A673 (cell line): ENCODE measurements at regions not wholly inside any gene's neighbourhood (a gene's known extent, or its start where the extent isn't known, plus 50 kb on each side); places are given as distances from the start of the nearest gene placed in this dataset.

Experiments
- BruUV-seq: library from RNA; stranded (reverse); fragments of 400-500 nt; replicated peaks from 2 replicates; lab custom pipeline; 2021; lab: Mats Ljungman, UMichigan
- CTCF ChIA-PET: fragments of 300-600 bp; sonication (Branson Sonifier 250); formaldehyde crosslinking; loops from one replicate; lab custom pipeline; 2022; ENCODE audit warnings: antibody characterized with exemption; lab: Charles Lee
- POLR2A ChIA-PET: fragments of 300-600 bp; sonication (Branson Sonifier 250); formaldehyde crosslinking; loops from one replicate; lab custom pipeline; 2022; ENCODE audit warnings: antibody characterized with exemption; ENCODE audit not compliant: low non-redundant PET; lab: Charles Lee
- DNase-seq: peaks from one replicate; pipeline ENCODE4 v3.0.0-alpha.2; 2015; ENCODE audit warnings: low spot score
- H3K27ac ChIP-seq: fragments of 200-600 bp; sonication (generic); 2 replicates; pipeline ENCODE4 v1.5.1; 2016; ENCODE audit warnings: mixed run types, low read depth, mild to moderate bottlenecking, mixed read lengths, antibody characterized with exemption, low read length; ENCODE audit not compliant: poor library complexity, severe bottlenecking
- H3K27me3 ChIP-seq: fragments of 200-600 bp; sonication (generic); replicated peaks from 2 replicates; pipeline ENCODE4 v1.6.1; 2017; ENCODE audit warnings: mixed run types, low read depth, mild to moderate bottlenecking, mixed read lengths, antibody characterized with exemption, low read length; ENCODE audit not compliant: insufficient read depth, poor library complexity
- H3K36me3 ChIP-seq: fragments of 200-600 bp; sonication (generic); 2 replicates; pipeline ENCODE4 v1.6.1; 2016; ENCODE audit warnings: mixed run types, mild to moderate bottlenecking, mixed read lengths, antibody characterized with exemption, low read length; ENCODE audit not compliant: insufficient read depth, poor library complexity, severe bottlenecking
- H3K4me1 ChIP-seq: fragments of 200-600 bp; sonication (generic); 2 replicates; pipeline ENCODE4 v1.6.1; 2017; ENCODE audit warnings: mixed run types, mild to moderate bottlenecking, mixed read lengths, antibody characterized with exemption, low read length; ENCODE audit not compliant: insufficient read depth, poor library complexity, severe bottlenecking
- H3K4me3 ChIP-seq: fragments of 200-600 bp; sonication (generic); 2 replicates; pipeline ENCODE4 v1.5.1; 2016; ENCODE audit warnings: low read depth, mixed run types, mild to moderate bottlenecking, mixed read lengths, low read length; ENCODE audit not compliant: poor library complexity, severe bottlenecking
- H3K9me3 ChIP-seq: fragments of 200-600 bp; sonication (generic); 2 replicates; pipeline ENCODE4 v1.6.1; 2016; ENCODE audit warnings: mixed run types, low read depth, mild to moderate bottlenecking, mixed read lengths, antibody characterized with exemption, low read length; ENCODE audit not compliant: poor library complexity, severe bottlenecking
- EZH2 ChIP-seq: fragments of 200-600 bp; sonication (generic); IDR thresholded peaks from 2 replicates; pipeline ENCODE4 v1.6.1; 2017; ENCODE audit warnings: borderline replicate concordance, low read depth, mild to moderate bottlenecking, mixed read lengths, antibody characterized with exemption, low read length; ENCODE audit not compliant: poor library complexity, severe bottlenecking
- intact Hi-C: fragments of 100-400 bp; cut with micrococcal nuclease; formaldehyde crosslinking; loops from one replicate; pipeline ENCODE4 v1.10.0; 2022; ENCODE audit not compliant: unreplicated experiment
- TF ChIP-seq, protein P1 (sequence below): fragments of 300-800, 200-600 bp; sonication (generic); conservative IDR thresholded peaks from 2 replicates; pipeline ENCODE4 v1.5.1; 2017; ENCODE audit warnings: low read depth, mild to moderate bottlenecking, antibody characterized with exemption, low read length, moderate library complexity, mixed read lengths

- Histone ChIP-seq H3K27me3 (no peaks in the 10 kb centered on the region), H3K27ac (no peak overlapping the region), H3K4me1 (peaks cover 13% of the 10 kb centered on the region), H3K36me3 (no peaks in the 10 kb centered on the region), H3K4me3 (no peak overlapping the region), H3K9me3 (no peaks in the 10 kb centered on the region)
- CTCF ChIA-PET: no interaction called here
- intact Hi-C loops: no loop called here
- no peak for DNase-seq
- TF ChIP-seq, protein P1, sequence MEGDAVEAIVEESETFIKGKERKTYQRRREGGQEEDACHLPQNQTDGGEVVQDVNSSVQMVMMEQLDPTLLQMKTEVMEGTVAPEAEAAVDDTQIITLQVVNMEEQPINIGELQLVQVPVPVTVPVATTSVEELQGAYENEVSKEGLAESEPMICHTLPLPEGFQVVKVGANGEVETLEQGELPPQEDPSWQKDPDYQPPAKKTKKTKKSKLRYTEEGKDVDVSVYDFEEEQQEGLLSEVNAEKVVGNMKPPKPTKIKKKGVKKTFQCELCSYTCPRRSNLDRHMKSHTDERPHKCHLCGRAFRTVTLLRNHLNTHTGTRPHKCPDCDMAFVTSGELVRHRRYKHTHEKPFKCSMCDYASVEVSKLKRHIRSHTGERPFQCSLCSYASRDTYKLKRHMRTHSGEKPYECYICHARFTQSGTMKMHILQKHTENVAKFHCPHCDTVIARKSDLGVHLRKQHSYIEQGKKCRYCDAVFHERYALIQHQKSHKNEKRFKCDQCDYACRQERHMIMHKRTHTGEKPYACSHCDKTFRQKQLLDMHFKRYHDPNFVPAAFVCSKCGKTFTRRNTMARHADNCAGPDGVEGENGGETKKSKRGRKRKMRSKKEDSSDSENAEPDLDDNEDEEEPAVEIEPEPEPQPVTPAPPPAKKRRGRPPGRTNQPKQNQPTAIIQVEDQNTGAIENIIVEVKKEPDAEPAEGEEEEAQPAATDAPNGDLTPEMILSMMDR: no peak
- no peak for TF ChIP-seq EZH2
- POLR2A ChIA-PET: no interaction called here
- no TSS peak for BruUV-seq
These were observed 150.3 kb upstream of the MAOA start for GRCh38 chrX:43505769-43506168.

DNA sequence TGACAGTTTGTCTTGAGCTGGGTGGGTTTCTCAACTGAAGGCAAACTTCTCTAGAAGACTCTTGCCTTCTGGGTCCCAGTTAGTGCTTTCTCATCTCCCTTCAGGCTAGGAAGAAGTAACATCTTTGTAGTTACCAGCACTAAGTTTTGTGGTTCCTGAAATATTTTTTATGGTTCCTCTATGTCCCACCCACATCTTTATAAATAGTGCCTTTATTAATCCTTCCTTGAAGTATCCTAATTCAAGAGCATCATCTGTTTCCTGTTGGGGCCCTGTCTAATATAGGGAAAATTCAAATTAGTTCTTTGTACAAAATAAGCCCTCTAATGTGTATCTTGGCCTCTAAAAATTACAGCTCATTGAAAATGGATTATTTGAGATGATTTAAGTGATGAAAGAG is 147.4 kb upstream of the MAOA start:
- no peak for TF ChIP-seq EZH2
- TF ChIP-seq, protein P1: no peak
- Histone ChIP-seq H3K27me3 (no peaks in the 10 kb centered on the region), H3K9me3 (no peaks in the 10 kb centered on the region), H3K4me1 (peaks cover 13% of the 10 kb centered on the region), H3K27ac (peak overlapping the region; percentile 62), H3K36me3 (no peaks in the 10 kb centered on the region), H3K4me3 (no peak overlapping the region)
- intact Hi-C loops: no loop called here
- BruUV-seq: no TSS peak
- ChIA-PET POLR2A (no interaction called here), CTCF (no interaction called here)
- peak; percentile 37 for DNase-seq

DNA sequence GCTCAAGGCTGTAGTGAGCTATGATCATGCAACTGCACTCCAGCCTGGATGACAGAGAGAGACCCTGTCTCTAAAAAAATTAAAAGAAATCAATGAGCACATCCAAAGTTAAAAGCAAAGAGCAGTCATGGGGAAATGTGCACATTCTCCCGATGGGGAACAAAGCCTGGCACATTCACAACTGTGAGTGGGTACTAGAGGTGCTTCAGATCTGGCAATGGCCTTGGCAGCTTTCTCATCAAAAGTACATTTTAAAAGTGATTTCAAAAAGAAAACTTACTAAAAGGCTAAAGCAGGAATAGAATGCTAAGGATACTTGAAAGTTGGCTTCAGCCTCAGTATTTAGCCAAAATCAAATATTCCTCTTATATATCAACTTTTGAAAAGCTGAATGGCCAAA is 145.9 kb upstream of the MAOA start:
- Histone ChIP-seq H3K27me3 (no peaks in the 10 kb centered on the region), H3K4me3 (no peak overlapping the region), H3K4me1 (peaks cover 10% of the 10 kb centered on the region), H3K36me3 (no peaks in the 10 kb centered on the region), H3K27ac (no peak overlapping the region), H3K9me3 (no peaks in the 10 kb centered on the region)
- ChIA-PET POLR2A (no interaction called here), CTCF (no interaction called here)
- no peak for DNase-seq
- intact Hi-C loops: no loop called here
- no TSS peak for BruUV-seq
- TF ChIP-seq EZH2: no peak
- TF ChIP-seq, protein P1: no peak
